ENCODE measurements at regions not wholly inside any gene's neighbourhood (a gene's known extent, or its start where the extent isn't known, plus 50 kb on each side); places are given as distances from the start of the nearest gene placed in this dataset.

GRCh38 chr11:80629466-80629865, 1188.6 kb upstream of the TENM4 start:
- Histone ChIP-seq H3K36me3 (ENCODE audit: control insufficient read depth in 2 of 2, insufficient read depth in 2 of 2, low read length in 1 of 2) (no peaks in the 10 kb centered on the region), H4K20me1 (ENCODE audit: control insufficient read depth, insufficient read depth) (no peaks in the 10 kb centered on the region), H3K4me2 (ENCODE audit: control insufficient read depth, insufficient read depth) (no peak overlapping the region), H3K79me2 (ENCODE audit: control insufficient read depth, insufficient read depth, low read length) (no peaks in the 10 kb centered on the region), H3K27ac (ENCODE audit: control insufficient read depth, insufficient read depth) (no peak overlapping the region), H3K4me1 (ENCODE audit: control insufficient read depth, insufficient read depth, low read length) (no peaks in the 10 kb centered on the region), H3K9ac (ENCODE audit: control insufficient read depth, insufficient read depth, low read length) (no peak overlapping the region), H2AFZ (ENCODE audit: control insufficient read depth, low read depth, low read length) (no peak overlapping the region), H3K9me3 (replicated peaks; ENCODE audit: control insufficient read depth, insufficient read depth, low read length) (no peaks in the 10 kb centered on the region), H3K4me3 (no peak overlapping the region), H3K27me3 (replicated peaks in 1 of 2; ENCODE audit: control insufficient read depth in 2 of 2, insufficient read depth in 2 of 2, low read length in 1 of 2) (no peaks in the 10 kb centered on the region)
- in situ Hi-C loops (cut with MboI) (no loop called here), intact Hi-C loops (cut with micrococcal nuclease; ENCODE audit: unreplicated experiment) (no loop called here)
- RAD21 ChIA-PET (ENCODE audit: unreplicated experiment), result no interaction called here
- no peak for FAIRE-seq
- no peak for TF ChIP-seq CTCF (IDR thresholded peaks at IDR 0.05 in 2 of 3, conservative IDR thresholded peaks at IDR 0.05 in 1 of 3; ENCODE audit: control insufficient read depth in 2 of 3, extremely low read depth in 1 of 3, insufficient read depth in 1 of 3, low read depth in 3 of 3, low read length in 3 of 3)
- no peak for TF ChIP-seq RFX5 (IDR thresholded peaks at IDR 0.05; ENCODE audit: low read depth, low read length)
- no peak for TF ChIP-seq TBL1XR1 (IDR thresholded peaks at IDR 0.05; ENCODE audit: low read depth, low read length)
- TF ChIP-seq ZBTB40 (IDR thresholded peaks at IDR 0.05; ENCODE audit: borderline replicate concordance), result no peak
- TF ChIP-seq POLR2A (IDR thresholded peaks at IDR 0.05; ENCODE audit: low read depth, low read length), result no peak
- TF ChIP-seq TARDBP (IDR thresholded peaks at IDR 0.05; ENCODE audit: borderline replicate concordance), result no peak
- no peak for TF ChIP-seq NFIC (IDR thresholded peaks at IDR 0.05; ENCODE audit: low read depth, low read length)
- no peak for TF ChIP-seq RAD51 (IDR thresholded peaks at IDR 0.05)
- no peak for TF ChIP-seq CEBPZ (IDR thresholded peaks at IDR 0.05; ENCODE audit: low read depth, low read length)
- TF ChIP-seq FOS (IDR thresholded peaks at IDR 0.05; ENCODE audit: borderline replicate concordance, extremely low read depth, insufficient read length), result no peak
- CTCF ChIA-PET, result no interaction called here
- no peak for DNase-seq (ENCODE audit: low read depth, low spot score)
- WGBS (ENCODE audit: insufficient coverage, insufficient replicate concordance, low lambda C conversion rate, missing lambda C conversion rate), result 15% methylated on average over 2 of the region's 2 CpGs
- no peak for ATAC-seq
- POLR2A ChIA-PET, result interaction anchor here (0.5 kb wide), 1 partner anchor 1762 kb away, joined by 5 read pairs; no protein-coding TSS in a partner anchor
- SMC1A ChIA-PET (ENCODE audit: uncharacterized antibody, unreplicated experiment), result interaction anchor here (0.7 to 2.1 kb wide), 2 partner anchors 11 to 33 kb away, joined by 3 to 5 read pairs; no protein-coding TSS in a partner anchor
- no TSS peak for BruUV-seq (replicated peaks)
